Breast epithelium (tissue), 3 donors: ENCODE measurements at regions not wholly inside any gene's neighbourhood (a gene's known extent, or its start where the extent isn't known, plus 50 kb on each side); places are given as distances from the start of the nearest gene placed in this dataset.

Experiments used
- POLR2A ChIP-seq: fragments of 450-650 bp; IDR thresholded peaks from one replicate; pipeline ENCODE4 v1.6.1; 2016; ENCODE audit warnings: antibody characterized with exemption, mild to moderate bottlenecking, moderate library complexity
- TF ChIP-seq, protein P1 (sequence below), 3 donors: fragments of 450-650 bp; IDR thresholded peaks; one replicate each; pipeline ENCODE4 v1.5.1; 2016 to 2017; ENCODE audit warnings: antibody characterized with exemption in 3 of 3, mild to moderate bottlenecking in 3 of 3, moderate library complexity in 3 of 3

DNA sequence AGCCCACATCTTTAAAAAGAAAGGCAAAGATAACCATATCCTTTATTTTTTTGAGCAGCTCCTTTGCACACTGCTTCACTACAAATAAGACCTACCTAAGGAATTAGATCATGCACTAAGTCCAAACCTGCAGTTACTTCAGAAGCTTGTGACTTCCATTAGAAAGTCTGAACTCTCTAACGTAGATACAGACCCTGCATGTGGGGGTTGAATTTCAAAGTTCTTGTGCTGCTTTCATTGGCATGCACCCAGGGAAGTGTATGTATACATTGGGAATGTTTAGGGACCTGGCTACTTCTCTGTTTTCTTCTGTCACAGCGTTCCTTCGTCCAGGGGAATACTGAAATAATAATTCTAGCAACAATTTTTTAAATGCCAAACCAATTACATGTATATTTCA is 185.2 kb upstream of the IL12A start:
- TF ChIP-seq, protein P1, sequence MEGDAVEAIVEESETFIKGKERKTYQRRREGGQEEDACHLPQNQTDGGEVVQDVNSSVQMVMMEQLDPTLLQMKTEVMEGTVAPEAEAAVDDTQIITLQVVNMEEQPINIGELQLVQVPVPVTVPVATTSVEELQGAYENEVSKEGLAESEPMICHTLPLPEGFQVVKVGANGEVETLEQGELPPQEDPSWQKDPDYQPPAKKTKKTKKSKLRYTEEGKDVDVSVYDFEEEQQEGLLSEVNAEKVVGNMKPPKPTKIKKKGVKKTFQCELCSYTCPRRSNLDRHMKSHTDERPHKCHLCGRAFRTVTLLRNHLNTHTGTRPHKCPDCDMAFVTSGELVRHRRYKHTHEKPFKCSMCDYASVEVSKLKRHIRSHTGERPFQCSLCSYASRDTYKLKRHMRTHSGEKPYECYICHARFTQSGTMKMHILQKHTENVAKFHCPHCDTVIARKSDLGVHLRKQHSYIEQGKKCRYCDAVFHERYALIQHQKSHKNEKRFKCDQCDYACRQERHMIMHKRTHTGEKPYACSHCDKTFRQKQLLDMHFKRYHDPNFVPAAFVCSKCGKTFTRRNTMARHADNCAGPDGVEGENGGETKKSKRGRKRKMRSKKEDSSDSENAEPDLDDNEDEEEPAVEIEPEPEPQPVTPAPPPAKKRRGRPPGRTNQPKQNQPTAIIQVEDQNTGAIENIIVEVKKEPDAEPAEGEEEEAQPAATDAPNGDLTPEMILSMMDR (IDR thresholded peaks at IDR 0.05), result no peak
- no peak for TF ChIP-seq POLR2A
